ENCODE measurements at regions not wholly inside any gene's neighbourhood (a gene's known extent, or its start where the extent isn't known, plus 50 kb on each side); places are given as distances from the start of the nearest gene placed in this dataset.

- Histone ChIP-seq H3K4me3 (ENCODE audit: low read depth, low read length) (no peak overlapping the region), H3K27ac (ENCODE audit: low read depth, low read length) (no peak overlapping the region), H3K27me3 (ENCODE audit: control insufficient read depth, insufficient read depth, low read length) (peaks cover 3% of the 10 kb centered on the region), H3K9me3 (ENCODE audit: control insufficient read depth, insufficient read depth, low read length) (no peaks in the 10 kb centered on the region)
- CTCF ChIA-PET: no interaction called here
- TF ChIP-seq CTCF (IDR thresholded peaks at IDR 0.05; ENCODE audit: low read depth, low read length): no peak
- POLR2A ChIA-PET: no interaction called here
- no peak for DNase-seq (ENCODE audit: low read depth, low spot score)
Measured at GRCh38 chr1:60169206-60169605, 95.6 kb upstream of the C1orf87 start.

DNA sequence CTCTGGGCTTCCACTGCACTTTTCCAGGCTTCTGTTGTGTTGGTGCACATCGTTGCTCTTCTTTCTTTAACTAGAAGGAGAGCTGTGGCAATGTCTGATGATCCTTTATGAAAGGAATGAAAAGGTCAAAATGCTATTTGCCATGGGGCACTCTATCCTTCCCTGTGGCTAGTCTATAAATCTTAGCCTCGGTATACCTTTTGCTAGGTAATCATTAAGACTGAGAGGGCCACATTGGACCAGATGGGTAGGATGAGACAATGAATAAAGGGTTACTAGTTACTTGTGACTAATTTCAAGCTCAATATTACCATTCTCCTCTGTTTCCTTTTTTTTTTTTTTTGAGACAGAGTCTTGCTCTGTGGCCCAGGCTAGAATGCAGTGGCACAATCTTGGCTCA lies 89.4 kb upstream of the C1orf87 start:
- H3K4me3 ChIP-seq (ENCODE audit: low read depth, low read length): no peak overlapping the region
- no peak overlapping the region for H3K27ac ChIP-seq (ENCODE audit: low read depth, low read length)
- TF ChIP-seq CTCF (IDR thresholded peaks at IDR 0.05; ENCODE audit: low read depth, low read length): no peak
- H3K9me3 ChIP-seq (ENCODE audit: control insufficient read depth, insufficient read depth, low read length): no peaks in the 10 kb centered on the region
- POLR2A ChIA-PET: no interaction called here
- CTCF ChIA-PET: no interaction called here
- DNase-seq (ENCODE audit: low read depth, low spot score): no peak
- peaks cover 5% of the 10 kb centered on the region for H3K27me3 ChIP-seq (ENCODE audit: control insufficient read depth, insufficient read depth, low read length)

DNA sequence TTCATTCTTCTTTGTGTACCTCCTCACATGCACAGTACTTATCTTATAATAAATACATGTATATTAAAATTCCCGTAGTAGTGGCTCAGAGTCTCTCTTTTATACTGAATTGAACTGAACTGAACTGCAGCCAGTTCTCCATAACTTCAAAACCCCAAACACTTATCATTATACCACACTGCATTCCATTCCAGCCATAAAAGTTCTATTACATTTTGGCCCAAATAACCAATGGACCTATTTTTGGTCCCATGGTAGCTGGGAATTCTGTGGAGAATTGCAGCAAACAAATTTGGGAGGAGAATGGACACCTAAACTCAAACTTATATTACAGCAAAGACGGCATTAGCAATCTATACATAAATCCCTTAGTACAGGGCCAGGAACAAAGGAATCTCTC lies 86.6 kb upstream of the C1orf87 start:
- no peak for TF ChIP-seq CTCF (IDR thresholded peaks at IDR 0.05; ENCODE audit: low read depth, low read length)
- no peak overlapping the region for H3K4me3 ChIP-seq (ENCODE audit: low read depth, low read length)
- ChIA-PET POLR2A (no interaction called here), CTCF (no interaction called here)
- no peak for DNase-seq (ENCODE audit: low read depth, low spot score)
- peaks cover 2% of the 10 kb centered on the region for H3K27me3 ChIP-seq (ENCODE audit: control insufficient read depth, insufficient read depth, low read length)
- H3K27ac ChIP-seq (ENCODE audit: low read depth, low read length): no peak overlapping the region
- no peaks in the 10 kb centered on the region for H3K9me3 ChIP-seq (ENCODE audit: control insufficient read depth, insufficient read depth, low read length)

DNA sequence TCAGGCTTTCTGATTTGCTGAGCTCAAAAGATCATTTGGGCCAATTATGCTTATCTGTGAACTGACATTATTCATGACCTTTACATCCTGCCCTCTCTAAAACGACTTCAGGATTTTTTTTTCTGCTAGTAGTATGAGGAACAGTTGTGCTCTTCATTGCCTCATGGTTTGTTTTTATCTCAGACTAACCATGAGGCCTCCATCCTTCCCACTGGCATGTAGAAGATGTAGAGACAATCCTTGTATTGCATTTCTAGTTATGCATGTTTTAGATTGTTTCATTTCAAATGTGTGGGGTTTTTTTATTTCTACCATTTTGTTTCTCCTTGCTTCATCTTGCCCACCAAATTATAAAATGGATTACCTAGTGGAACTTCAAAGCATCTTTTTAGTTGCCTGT lies 82.8 kb upstream of the C1orf87 start:
- no peak overlapping the region for H3K4me3 ChIP-seq (ENCODE audit: low read depth, low read length)
- TF ChIP-seq CTCF (IDR thresholded peaks at IDR 0.05; ENCODE audit: low read depth, low read length): no peak
- DNase-seq (ENCODE audit: low read depth, low spot score): no peak
- CTCF ChIA-PET: interaction anchor here (2.2 kb wide), 1 partner anchor 886 kb away, joined by 7 read pairs; no protein-coding TSS in a partner anchor
- no peaks in the 10 kb centered on the region for H3K9me3 ChIP-seq (ENCODE audit: control insufficient read depth, insufficient read depth, low read length)
- peaks cover 2% of the 10 kb centered on the region for H3K27me3 ChIP-seq (ENCODE audit: control insufficient read depth, insufficient read depth, low read length)
- POLR2A ChIA-PET: no interaction called here
- H3K27ac ChIP-seq (ENCODE audit: low read depth, low read length): no peak overlapping the region

DNA sequence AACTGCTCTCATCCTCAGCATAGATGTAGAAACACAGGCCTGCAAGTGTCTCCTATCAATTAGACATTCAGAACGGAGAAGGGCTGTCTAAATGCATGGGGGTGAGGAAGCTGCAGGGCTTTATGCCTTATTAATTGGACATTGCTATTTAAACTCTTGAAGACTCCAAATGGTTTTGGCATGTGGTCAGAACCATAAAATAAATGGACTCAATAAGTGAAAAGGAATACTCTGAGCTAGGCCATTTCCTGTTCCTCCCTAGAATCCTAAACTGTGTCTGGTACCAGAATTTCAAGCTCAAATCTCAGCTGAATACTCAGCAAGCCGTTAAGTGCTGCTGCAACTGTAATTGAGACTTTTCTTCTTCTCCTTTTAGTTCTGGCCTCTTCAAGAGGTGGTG lies 80.4 kb upstream of the C1orf87 start:
- DNase-seq (ENCODE audit: low read depth, low spot score): no peak
- ChIA-PET CTCF (no interaction called here), POLR2A (no interaction called here)
- Histone ChIP-seq H3K27ac (ENCODE audit: low read depth, low read length) (no peak overlapping the region), H3K27me3 (ENCODE audit: control insufficient read depth, insufficient read depth, low read length) (peaks cover 2% of the 10 kb centered on the region), H3K4me3 (ENCODE audit: low read depth, low read length) (no peak overlapping the region), H3K9me3 (ENCODE audit: control insufficient read depth, insufficient read depth, low read length) (no peaks in the 10 kb centered on the region)
- TF ChIP-seq CTCF (IDR thresholded peaks at IDR 0.05; ENCODE audit: low read depth, low read length): no peak
